ENCODE measurements at regions not wholly inside any gene's neighbourhood (a gene's known extent, or its start where the extent isn't known, plus 50 kb on each side); places are given as distances from the start of the nearest gene placed in this dataset.

DNA sequence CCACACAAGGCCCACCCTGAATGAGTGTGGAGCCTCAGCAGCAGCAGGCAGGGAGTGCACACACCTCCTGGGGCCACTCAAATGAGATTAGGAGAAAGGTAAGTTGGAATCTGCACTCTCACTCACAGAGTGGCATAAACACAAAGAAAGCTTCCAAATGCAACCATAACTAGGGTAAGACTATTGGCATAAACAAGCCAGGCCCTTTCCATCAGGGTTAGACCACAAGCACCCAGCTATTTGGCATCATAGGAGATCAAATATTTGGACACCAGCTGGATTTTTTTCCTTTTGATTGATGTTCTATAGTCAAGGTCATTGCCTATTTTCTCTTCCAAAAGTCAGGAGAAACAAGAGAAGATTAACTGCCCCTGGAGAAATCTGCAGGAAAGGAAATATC lies 471.5 kb downstream of the TXNL1 start:
- Mint-ChIP-seq H3K36me3 (peaks cover 3% of the 10 kb centered on the region), H3K4me1 (peaks cover 33% of the 10 kb centered on the region), H3K27me3 (ENCODE audit: low read depth) (no peaks in the 10 kb centered on the region), H3K4me3 (no peak overlapping the region), H3K9me3 (peaks cover 12% of the 10 kb centered on the region), H3K27ac (no peak overlapping the region)
- TF ChIP-seq, protein P1, sequence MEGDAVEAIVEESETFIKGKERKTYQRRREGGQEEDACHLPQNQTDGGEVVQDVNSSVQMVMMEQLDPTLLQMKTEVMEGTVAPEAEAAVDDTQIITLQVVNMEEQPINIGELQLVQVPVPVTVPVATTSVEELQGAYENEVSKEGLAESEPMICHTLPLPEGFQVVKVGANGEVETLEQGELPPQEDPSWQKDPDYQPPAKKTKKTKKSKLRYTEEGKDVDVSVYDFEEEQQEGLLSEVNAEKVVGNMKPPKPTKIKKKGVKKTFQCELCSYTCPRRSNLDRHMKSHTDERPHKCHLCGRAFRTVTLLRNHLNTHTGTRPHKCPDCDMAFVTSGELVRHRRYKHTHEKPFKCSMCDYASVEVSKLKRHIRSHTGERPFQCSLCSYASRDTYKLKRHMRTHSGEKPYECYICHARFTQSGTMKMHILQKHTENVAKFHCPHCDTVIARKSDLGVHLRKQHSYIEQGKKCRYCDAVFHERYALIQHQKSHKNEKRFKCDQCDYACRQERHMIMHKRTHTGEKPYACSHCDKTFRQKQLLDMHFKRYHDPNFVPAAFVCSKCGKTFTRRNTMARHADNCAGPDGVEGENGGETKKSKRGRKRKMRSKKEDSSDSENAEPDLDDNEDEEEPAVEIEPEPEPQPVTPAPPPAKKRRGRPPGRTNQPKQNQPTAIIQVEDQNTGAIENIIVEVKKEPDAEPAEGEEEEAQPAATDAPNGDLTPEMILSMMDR (IDR thresholded peaks at IDR 0.05; ENCODE audit: unreplicated experiment), result no peak
- no peak for DNase-seq (ENCODE audit: low spot score in 2 of 2, unreplicated experiment in 2 of 2)

DNA sequence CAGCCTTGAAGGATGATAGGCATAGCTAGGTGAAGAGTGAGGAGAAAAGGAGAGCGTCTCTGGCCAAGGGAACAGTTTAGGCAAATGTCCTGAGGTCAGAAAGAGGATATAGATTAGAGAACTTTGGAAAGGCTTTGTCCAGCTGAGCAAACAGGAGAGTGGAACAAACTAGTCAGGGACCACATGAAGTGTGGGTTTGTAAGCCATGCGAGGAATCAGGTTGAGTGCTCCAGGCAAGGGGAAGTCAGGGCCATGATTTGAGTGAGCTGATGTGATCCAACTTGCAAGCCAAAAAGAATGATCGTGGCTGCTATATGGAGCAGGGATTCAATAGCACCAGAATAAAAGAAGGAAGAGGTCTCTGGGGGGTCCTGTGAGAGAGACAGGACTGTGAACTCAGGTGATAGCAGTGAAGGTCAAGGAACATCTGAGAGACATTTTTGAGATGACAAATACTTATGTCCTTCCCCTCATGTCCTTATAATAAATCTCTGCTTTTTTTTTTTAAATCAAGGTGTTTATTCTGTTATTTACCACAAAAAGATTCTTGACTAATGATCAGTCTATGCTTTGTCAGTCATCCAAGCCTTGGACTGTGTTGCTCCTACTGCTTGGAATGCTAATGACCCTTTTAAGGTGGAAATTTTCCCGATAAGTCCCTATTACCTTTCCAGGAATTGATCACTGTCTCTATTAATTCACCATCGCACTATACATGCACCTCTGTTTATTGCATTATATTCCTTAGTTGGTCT lies 472.6 kb downstream of the TXNL1 start:
- H3K4me1 Mint-ChIP-seq, result peaks cover 43% of the 10 kb centered on the region
- H3K4me3 Mint-ChIP-seq, result no peak overlapping the region

DNA sequence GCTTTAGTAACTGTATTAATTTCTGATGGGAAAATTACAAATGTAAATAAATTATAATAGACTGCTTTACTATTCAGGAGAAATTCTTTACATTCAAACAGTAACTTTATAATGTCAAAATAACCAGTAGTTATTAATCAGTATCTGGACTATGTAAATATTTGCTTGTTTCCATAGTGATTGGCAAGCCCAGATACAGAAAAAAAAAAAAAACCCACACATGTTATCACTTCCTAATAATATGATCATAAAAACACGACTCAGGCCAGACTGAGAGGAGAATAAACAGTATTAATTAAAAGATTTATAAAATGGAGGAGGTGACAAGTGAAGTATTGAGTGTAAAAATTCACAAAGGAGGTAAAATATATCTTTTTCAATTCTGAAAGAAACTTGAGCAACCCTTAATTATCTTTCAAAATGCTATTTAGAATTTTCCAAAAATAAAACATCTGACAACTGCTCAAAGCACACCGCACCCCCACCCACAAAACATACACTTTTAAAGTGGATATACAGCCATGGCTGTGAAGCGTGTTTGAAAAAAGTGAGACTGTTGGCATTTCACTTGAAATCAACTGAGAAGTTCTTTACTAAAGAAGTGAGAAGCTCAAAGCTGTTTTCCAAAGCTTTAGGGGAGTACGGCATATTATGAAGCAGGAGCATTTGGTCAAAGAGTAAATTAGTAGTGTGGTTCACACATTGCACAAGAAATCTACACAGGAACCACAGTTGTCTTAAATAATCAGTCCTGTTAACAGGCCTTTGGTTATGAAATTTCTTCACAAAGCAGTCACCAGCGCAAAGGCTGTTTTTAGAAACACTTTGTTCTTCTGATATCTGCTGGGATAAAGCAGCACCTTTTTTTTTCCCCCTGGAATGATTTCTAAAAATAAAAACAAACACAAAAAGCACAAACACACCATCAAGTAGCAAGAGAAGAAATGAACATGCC lies 475.8 kb downstream of the TXNL1 start:
- Mint-ChIP-seq H3K4me3 (no peak overlapping the region), H3K4me1 (peaks cover 30% of the 10 kb centered on the region), H3K36me3 (peaks cover 3% of the 10 kb centered on the region), H3K9me3 (peaks cover 7% of the 10 kb centered on the region), H3K27me3 (ENCODE audit: low read depth) (no peaks in the 10 kb centered on the region), H3K27ac (peak overlapping the region; percentile 95)
- DNase-seq (ENCODE audit: low spot score in 2 of 2, unreplicated experiment in 2 of 2), result no peak
- TF ChIP-seq, protein P1 (IDR thresholded peaks at IDR 0.05; ENCODE audit: unreplicated experiment), result no peak

More for the DNA sequence above, 472.6 kb downstream of the TXNL1 start:
- Mint-ChIP-seq H3K36me3 (peaks cover 3% of the 10 kb centered on the region), H3K27ac (no peak overlapping the region), H3K9me3 (peaks cover 12% of the 10 kb centered on the region), H3K27me3 (ENCODE audit: low read depth) (no peaks in the 10 kb centered on the region)
- TF ChIP-seq, protein P1 (IDR thresholded peaks at IDR 0.05; ENCODE audit: unreplicated experiment), result no peak
- no peak for DNase-seq (ENCODE audit: low spot score in 2 of 2, unreplicated experiment in 2 of 2)

DNA sequence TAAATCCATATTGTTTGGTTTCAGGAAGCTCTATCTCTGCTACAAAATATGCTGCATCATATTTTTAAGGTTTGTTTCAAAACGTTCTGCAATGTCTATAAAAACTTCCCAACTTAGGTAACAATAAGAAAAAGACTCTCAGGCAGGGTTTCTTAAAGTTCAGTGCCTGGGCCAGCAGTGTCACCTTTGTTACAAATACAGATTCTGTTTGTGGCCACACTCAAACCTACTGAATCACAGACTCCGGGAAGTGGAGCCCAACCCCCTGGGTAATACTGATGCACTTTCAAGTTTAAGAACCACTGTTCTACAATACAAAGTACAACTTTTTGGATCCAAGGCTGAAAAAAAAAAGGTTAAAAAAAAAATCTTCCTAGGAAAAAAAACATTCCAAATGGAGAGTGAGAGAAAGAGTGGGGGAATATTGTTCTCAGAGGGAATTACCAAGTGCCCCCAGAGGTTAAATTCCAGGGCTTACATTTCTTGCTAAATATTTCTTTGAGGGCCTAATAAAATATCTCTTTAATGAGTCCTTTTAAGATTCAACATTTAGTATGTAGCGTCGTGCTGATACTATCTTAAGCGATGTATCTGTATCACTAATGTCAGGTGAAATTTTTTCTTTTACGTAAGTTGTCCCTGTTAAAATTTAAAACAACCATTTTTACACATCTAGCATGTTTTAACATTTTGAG lies 476.7 kb downstream of the TXNL1 start:
- TF ChIP-seq, protein P1 (IDR thresholded peaks at IDR 0.05; ENCODE audit: unreplicated experiment), result no peak
- Mint-ChIP-seq H3K36me3 (peaks cover 3% of the 10 kb centered on the region), H3K27ac (peak overlapping the region; percentile 95), H3K4me3 (no peak overlapping the region), H3K27me3 (ENCODE audit: low read depth) (no peaks in the 10 kb centered on the region), H3K4me1 (peaks cover 23% of the 10 kb centered on the region), H3K9me3 (peaks cover 7% of the 10 kb centered on the region)
- no peak for DNase-seq (ENCODE audit: low spot score in 2 of 2, unreplicated experiment in 2 of 2)

DNA sequence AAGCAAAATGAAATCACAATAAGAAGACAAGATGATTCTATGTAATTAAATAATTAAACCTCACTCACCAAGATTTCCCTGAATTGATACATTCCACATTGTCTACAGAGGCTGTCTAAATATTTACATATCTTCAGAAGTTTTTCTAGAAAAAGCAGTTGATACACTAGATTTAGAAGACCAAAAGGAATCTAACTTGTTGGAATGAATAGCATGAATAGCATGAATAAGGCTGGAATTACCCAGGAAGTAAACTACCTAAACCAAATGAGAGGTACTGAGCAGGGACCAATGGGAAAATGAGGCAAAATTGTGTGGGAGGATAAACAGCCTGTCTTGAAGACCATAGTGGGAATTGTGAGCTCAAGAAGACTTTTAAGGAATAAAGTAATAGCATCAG lies 479.7 kb downstream of the TXNL1 start:
- H3K4me3 Mint-ChIP-seq, result no peak overlapping the region
- peaks cover 11% of the 10 kb centered on the region for H3K9me3 Mint-ChIP-seq
- H3K27ac Mint-ChIP-seq, result no peak overlapping the region
- H3K4me1 Mint-ChIP-seq, result peaks cover 22% of the 10 kb centered on the region
- no peaks in the 10 kb centered on the region for H3K27me3 Mint-ChIP-seq (ENCODE audit: low read depth)
- H3K36me3 Mint-ChIP-seq, result peaks cover 3% of the 10 kb centered on the region
- TF ChIP-seq, protein P1 (IDR thresholded peaks at IDR 0.05; ENCODE audit: unreplicated experiment), result no peak
- DNase-seq (ENCODE audit: low spot score in 2 of 2, unreplicated experiment in 2 of 2), result no peak
